ENCODE measurements at regions not wholly inside any gene's neighbourhood (a gene's known extent, or its start where the extent isn't known, plus 50 kb on each side); places are given as distances from the start of the nearest gene placed in this dataset.

DNA sequence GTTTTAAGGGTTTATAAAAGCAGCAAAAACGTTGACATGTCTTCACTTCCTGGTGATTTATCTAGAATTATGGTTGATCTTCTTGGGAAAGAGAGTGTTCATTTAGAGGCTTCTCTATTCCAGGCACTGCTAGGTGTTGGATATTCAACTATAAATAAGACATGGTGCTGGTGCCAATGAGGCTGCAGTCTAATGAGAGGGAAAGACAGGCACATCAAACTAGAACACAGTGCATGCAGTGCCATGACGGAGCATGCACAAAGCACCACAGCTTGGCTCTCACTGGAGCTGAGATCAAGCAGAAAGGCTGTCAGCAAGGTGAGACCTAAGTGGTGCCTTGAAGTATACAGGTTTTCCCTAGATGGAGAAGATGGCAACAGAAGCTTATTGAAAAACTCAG, 126.5 kb downstream of the RMI1 start:
- intact Hi-C loops (cut with DNase I; ENCODE audit: low total_unique reads) = no loop called here
- H3K4me3 ChIP-seq = no peak overlapping the region
- no peak for DNase-seq
- TF ChIP-seq, protein P1, sequence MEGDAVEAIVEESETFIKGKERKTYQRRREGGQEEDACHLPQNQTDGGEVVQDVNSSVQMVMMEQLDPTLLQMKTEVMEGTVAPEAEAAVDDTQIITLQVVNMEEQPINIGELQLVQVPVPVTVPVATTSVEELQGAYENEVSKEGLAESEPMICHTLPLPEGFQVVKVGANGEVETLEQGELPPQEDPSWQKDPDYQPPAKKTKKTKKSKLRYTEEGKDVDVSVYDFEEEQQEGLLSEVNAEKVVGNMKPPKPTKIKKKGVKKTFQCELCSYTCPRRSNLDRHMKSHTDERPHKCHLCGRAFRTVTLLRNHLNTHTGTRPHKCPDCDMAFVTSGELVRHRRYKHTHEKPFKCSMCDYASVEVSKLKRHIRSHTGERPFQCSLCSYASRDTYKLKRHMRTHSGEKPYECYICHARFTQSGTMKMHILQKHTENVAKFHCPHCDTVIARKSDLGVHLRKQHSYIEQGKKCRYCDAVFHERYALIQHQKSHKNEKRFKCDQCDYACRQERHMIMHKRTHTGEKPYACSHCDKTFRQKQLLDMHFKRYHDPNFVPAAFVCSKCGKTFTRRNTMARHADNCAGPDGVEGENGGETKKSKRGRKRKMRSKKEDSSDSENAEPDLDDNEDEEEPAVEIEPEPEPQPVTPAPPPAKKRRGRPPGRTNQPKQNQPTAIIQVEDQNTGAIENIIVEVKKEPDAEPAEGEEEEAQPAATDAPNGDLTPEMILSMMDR (IDR thresholded peaks at IDR 0.05) = no peak
- no peak for TF ChIP-seq POLR2A (IDR thresholded peaks at IDR 0.05)
- no peaks in the 10 kb centered on the region for H3K9me3 ChIP-seq
- H3K27ac ChIP-seq = no peak overlapping the region
- H3K4me1 ChIP-seq = no peaks in the 10 kb centered on the region
- H3K36me3 ChIP-seq = no peaks in the 10 kb centered on the region
- peaks cover 0 to 9% of the 10 kb centered on the region in 2 donors for H3K27me3 ChIP-seq

DNA sequence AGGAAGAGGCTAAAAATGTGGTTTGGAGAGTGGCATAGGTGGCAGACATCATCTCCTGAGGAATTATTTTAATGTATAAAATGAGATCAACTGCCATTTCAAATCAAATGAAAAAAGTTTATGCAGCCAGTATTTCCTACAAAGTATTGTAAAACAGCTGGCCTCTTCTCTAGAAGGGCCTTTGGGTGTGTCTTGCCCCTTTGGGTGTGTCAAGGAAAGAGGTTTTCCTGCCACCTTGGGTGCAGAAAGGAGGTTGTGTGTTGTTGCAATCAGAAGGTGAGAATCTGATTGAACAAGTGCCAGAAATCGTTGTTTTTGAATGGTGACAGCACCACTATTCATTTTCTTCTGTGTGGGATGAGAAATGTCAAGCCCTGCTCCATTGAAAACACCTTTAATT, 127.4 kb downstream of the RMI1 start:
- no peaks in the 10 kb centered on the region for H3K36me3 ChIP-seq
- no peaks in the 10 kb centered on the region for H3K9me3 ChIP-seq
- TF ChIP-seq, protein P1 (IDR thresholded peaks at IDR 0.05) = no peak
- no peak for TF ChIP-seq POLR2A (IDR thresholded peaks at IDR 0.05)
- DNase-seq = no peak
- intact Hi-C loops (cut with DNase I; ENCODE audit: low total_unique reads) = no loop called here
- H3K27ac ChIP-seq = no peak overlapping the region
- H3K4me1 ChIP-seq = no peaks in the 10 kb centered on the region
- no peak overlapping the region for H3K4me3 ChIP-seq
- H3K27me3 ChIP-seq = peaks cover 0 to 4% of the 10 kb centered on the region in 2 donors

DNA sequence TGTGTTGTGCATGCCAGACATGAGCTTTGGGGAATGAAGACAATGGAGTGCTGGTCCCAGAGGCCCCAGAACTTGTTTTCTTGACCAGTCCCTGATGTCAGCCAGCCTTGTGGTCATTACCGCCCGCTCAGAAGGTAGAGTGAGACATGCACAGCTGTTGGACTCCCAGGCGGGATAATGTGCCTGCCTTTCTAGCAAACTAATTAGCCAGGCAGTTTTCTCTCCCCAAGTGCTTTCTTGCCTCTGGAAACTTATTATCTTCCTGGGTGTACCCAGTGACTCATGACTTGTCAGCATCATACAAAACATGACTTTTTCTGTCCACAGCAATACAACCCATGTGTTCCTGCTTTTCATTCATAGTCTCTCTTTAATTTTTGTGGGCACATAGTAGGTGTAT, 131.1 kb downstream of the RMI1 start:
- H3K27me3 ChIP-seq = no peaks in the 10 kb centered on the region
- no peak overlapping the region for H3K4me3 ChIP-seq
- no peak for DNase-seq
- TF ChIP-seq, protein P1 (IDR thresholded peaks at IDR 0.05) = no peak
- no peak for TF ChIP-seq POLR2A (IDR thresholded peaks at IDR 0.05)
- H3K9me3 ChIP-seq = peaks cover 0 to 5% of the 10 kb centered on the region in 2 donors
- H3K27ac ChIP-seq = no peak overlapping the region
- no peaks in the 10 kb centered on the region for H3K4me1 ChIP-seq
- no peaks in the 10 kb centered on the region for H3K36me3 ChIP-seq
- intact Hi-C loops (cut with DNase I; ENCODE audit: low total_unique reads) = no loop called here

DNA sequence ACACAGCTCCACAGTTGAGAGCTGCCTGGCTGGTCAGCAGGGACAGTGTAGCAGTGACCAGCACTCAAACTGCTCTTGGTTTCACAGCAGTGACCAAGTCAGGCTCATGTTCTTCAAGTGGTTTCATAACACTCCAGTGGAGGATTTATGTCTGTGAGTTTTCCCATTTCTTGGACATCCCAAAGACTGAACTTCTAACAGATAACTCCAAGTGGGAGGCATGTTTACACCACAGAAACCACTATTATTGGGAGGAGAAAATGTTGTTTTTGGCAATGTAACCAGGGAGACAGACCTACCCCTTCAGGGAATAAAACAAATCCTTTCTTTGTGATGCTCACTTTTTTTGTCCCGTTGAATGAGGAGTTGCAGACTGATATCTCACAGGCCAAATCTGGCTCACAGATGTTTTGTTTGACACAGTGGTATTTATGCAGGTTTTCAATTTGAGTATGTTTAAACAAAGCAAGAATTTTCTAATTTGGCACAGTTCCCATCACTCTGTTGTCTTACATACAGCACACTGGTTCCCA, 141.5 kb downstream of the RMI1 start:
- H3K27ac ChIP-seq = no peak overlapping the region
- TF ChIP-seq POLR2A (IDR thresholded peaks at IDR 0.05) = no peak
- TF ChIP-seq, protein P1 (IDR thresholded peaks at IDR 0.05) = no peak
- H3K4me1 ChIP-seq = no peaks in the 10 kb centered on the region
- no peak for DNase-seq
- H3K4me3 ChIP-seq = no peak overlapping the region
- intact Hi-C loops (cut with DNase I; ENCODE audit: low total_unique reads) = no loop called here
- H3K27me3 ChIP-seq = no peaks in the 10 kb centered on the region
- no peaks in the 10 kb centered on the region for H3K9me3 ChIP-seq
- no peaks in the 10 kb centered on the region for H3K36me3 ChIP-seq

DNA sequence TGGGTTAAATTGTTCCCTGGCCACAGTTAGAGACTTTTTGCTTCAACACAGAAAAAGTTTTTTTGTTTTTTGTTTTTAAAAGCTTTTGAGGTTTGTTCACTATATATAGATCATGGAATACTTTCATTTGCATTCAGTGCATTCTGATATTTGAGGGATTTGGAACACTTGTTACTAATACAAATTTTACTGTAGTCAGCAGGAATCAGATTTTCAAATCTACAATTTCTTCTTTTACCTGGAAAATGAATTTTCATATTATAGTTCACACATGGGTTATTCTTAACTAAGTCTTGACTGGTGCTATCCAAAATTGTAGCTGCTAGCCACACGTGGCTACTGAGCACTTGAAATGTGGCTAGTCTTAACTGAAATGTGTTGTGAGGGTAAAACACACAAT, 142.0 kb downstream of the RMI1 start:
- no peak overlapping the region for H3K27ac ChIP-seq
- no peak overlapping the region for H3K4me3 ChIP-seq
- no peaks in the 10 kb centered on the region for H3K36me3 ChIP-seq
- no peak for DNase-seq
- no peaks in the 10 kb centered on the region for H3K9me3 ChIP-seq
- no peaks in the 10 kb centered on the region for H3K4me1 ChIP-seq
- intact Hi-C loops (cut with DNase I; ENCODE audit: low total_unique reads) = no loop called here
- H3K27me3 ChIP-seq = no peaks in the 10 kb centered on the region
- TF ChIP-seq, protein P1 (IDR thresholded peaks at IDR 0.05) = no peak
- no peak for TF ChIP-seq POLR2A (IDR thresholded peaks at IDR 0.05)

Data from uterus (tissue), 3 donors.